ENCODE measurements at regions not wholly inside any gene's neighbourhood (a gene's known extent, or its start where the extent isn't known, plus 50 kb on each side); places are given as distances from the start of the nearest gene placed in this dataset.

- TF ChIP-seq POLR2A (IDR thresholded peaks at IDR 0.05; ENCODE audit: low read depth, low read length) (no peak), POLR2AphosphoS5 (IDR thresholded peaks at IDR 0.05; ENCODE audit: low read depth, low read length) (no peak)
Observed at GRCh38 chr7:21044913-21045568, 258.4 kb upstream of the SP8 start.
